ENCODE measurements at regions not wholly inside any gene's neighbourhood (a gene's known extent, or its start where the extent isn't known, plus 50 kb on each side); places are given as distances from the start of the nearest gene placed in this dataset.

- TF ChIP-seq REST (IDR thresholded peaks at IDR 0.05; ENCODE audit: borderline replicate concordance) (no peak), REST (CRISPR knock-in tag; IDR thresholded peaks at IDR 0.05; ENCODE audit: low read depth) (no peak), HDAC2 (IDR thresholded peaks at IDR 0.05) (no peak)
Measured at GRCh38 chr10:28938745-28939144, 261.4 kb downstream of the BAMBI start.
